ENCODE measurements at regions not wholly inside any gene's neighbourhood (a gene's known extent, or its start where the extent isn't known, plus 50 kb on each side); places are given as distances from the start of the nearest gene placed in this dataset.

DNA sequence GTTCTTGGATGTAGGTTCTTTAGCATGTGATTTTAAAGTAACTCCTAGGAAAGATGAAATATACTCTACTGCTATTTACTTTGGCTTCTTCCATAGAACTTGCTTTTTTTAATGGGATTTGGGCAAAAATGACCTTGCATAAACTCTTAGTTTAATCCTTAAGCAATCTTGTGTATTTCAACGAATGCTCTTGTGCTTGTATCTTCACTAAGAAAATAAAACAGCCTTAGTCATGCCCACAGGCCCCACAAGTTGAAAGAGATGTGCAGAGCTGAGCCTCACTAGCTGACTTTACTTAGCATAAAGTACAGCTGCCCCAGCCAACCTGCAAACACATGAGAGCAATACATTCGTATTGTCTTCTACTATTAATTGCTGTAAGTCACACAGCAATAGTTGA lies 1609.2 kb downstream of the STIM2 start:
- no peaks in the 10 kb centered on the region for H3K4me1 ChIP-seq (ENCODE audit: control insufficient read depth in 2 of 3, insufficient read depth in 2 of 3, low read depth in 1 of 3, low read length in 3 of 3)
- H3K9me3 ChIP-seq (ENCODE audit: control insufficient read depth in 2 of 3, insufficient read depth in 1 of 3, low read length in 3 of 3): no peaks in the 10 kb centered on the region
- no peak overlapping the region for H3K4me3 ChIP-seq (ENCODE audit: low read length in 3 of 3)
- DNase-seq (no peak), FAIRE-seq (no peak)
- TF ChIP-seq, protein P1, sequence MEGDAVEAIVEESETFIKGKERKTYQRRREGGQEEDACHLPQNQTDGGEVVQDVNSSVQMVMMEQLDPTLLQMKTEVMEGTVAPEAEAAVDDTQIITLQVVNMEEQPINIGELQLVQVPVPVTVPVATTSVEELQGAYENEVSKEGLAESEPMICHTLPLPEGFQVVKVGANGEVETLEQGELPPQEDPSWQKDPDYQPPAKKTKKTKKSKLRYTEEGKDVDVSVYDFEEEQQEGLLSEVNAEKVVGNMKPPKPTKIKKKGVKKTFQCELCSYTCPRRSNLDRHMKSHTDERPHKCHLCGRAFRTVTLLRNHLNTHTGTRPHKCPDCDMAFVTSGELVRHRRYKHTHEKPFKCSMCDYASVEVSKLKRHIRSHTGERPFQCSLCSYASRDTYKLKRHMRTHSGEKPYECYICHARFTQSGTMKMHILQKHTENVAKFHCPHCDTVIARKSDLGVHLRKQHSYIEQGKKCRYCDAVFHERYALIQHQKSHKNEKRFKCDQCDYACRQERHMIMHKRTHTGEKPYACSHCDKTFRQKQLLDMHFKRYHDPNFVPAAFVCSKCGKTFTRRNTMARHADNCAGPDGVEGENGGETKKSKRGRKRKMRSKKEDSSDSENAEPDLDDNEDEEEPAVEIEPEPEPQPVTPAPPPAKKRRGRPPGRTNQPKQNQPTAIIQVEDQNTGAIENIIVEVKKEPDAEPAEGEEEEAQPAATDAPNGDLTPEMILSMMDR (IDR thresholded peaks at IDR 0.05; ENCODE audit: borderline replicate concordance, extremely low read depth, insufficient read depth): no peak
- H3K9ac ChIP-seq (ENCODE audit: low read length in 3 of 3): no peak overlapping the region
- H3K36me3 ChIP-seq (ENCODE audit: control insufficient read depth in 2 of 3, insufficient read depth in 3 of 3, low read length in 3 of 3): no peaks in the 10 kb centered on the region
- H3K27ac ChIP-seq (ENCODE audit: low read depth in 2 of 2, low read length in 2 of 2): no peak overlapping the region
- intact Hi-C loops (cut with DNase I): no loop called here
- no peaks in the 10 kb centered on the region for H3K27me3 ChIP-seq (ENCODE audit: control insufficient read depth, insufficient read depth, low read length)

DNA sequence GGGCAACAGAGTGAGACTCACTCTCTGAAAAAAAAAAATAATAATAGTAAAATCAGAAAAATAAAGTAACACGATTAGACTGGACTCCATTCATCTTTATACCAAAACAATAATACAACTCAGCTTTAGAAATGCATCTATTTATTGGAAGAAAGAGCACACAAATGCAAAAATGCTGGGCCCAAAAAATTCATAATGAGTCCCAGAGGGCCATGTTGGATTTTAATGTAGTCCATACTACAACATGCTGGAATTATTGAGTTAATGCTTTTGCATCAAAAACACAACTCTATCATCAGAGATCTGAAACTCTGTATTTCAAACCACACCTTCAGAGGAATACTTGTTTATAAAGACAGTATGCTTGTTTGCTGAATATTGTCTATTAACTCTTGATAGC lies 1614.7 kb downstream of the STIM2 start:
- Histone ChIP-seq H3K4me3 (ENCODE audit: low read length in 3 of 3) (no peak overlapping the region), H3K9me3 (ENCODE audit: control insufficient read depth in 2 of 3, insufficient read depth in 1 of 3, low read length in 3 of 3) (no peaks in the 10 kb centered on the region)
- no peak for FAIRE-seq

DNA sequence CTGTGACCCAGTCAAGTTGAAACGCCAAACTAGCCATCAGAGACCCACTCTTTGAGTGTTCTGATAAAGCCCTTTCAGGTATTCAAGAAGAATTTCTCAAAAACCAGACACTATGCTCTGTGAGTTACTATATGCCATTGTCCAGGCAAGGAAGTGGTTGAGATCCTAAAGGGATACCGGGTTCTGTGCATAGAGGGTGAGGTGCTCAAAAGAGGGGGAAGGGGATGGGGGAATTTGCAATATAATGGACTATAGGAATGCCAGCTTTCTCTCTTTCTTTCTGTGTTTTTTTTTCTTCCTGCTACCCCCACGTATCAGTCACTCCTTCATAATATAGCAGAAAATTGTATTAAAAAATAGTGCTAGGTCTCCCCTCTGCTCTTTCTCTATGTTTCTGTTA lies 1619.0 kb downstream of the STIM2 start:
- Histone ChIP-seq H3K4me3 (ENCODE audit: low read length in 3 of 3) (no peak overlapping the region), H3K4me1 (ENCODE audit: control insufficient read depth in 2 of 3, insufficient read depth in 2 of 3, low read depth in 1 of 3, low read length in 3 of 3) (no peaks in the 10 kb centered on the region), H3K36me3 (ENCODE audit: control insufficient read depth in 2 of 3, insufficient read depth in 3 of 3, low read length in 3 of 3) (no peaks in the 10 kb centered on the region), H3K27me3 (ENCODE audit: control insufficient read depth, insufficient read depth, low read length) (no peaks in the 10 kb centered on the region), H3K27ac (ENCODE audit: low read depth in 2 of 2, low read length in 2 of 2) (no peak overlapping the region), H3K9ac (ENCODE audit: low read length in 3 of 3) (no peak overlapping the region), H3K9me3 (ENCODE audit: control insufficient read depth in 2 of 3, insufficient read depth in 1 of 3, low read length in 3 of 3) (no peaks in the 10 kb centered on the region)
- intact Hi-C loops (cut with DNase I): no loop called here
- DNase-seq (no peak), FAIRE-seq (no peak)
- TF ChIP-seq, protein P1 (IDR thresholded peaks at IDR 0.05; ENCODE audit: borderline replicate concordance, extremely low read depth, insufficient read depth): no peak

More for the DNA sequence above, 1614.7 kb downstream of the STIM2 start:
- Histone ChIP-seq H3K36me3 (ENCODE audit: control insufficient read depth in 2 of 3, insufficient read depth in 3 of 3, low read length in 3 of 3) (no peaks in the 10 kb centered on the region), H3K27ac (ENCODE audit: low read depth in 2 of 2, low read length in 2 of 2) (no peak overlapping the region), H3K27me3 (ENCODE audit: control insufficient read depth, insufficient read depth, low read length) (no peaks in the 10 kb centered on the region), H3K4me1 (ENCODE audit: control insufficient read depth in 2 of 3, insufficient read depth in 2 of 3, low read depth in 1 of 3, low read length in 3 of 3) (no peaks in the 10 kb centered on the region), H3K9ac (ENCODE audit: low read length in 3 of 3) (no peak overlapping the region)
- DNase-seq: no peak
- intact Hi-C loops (cut with DNase I): no loop called here
- TF ChIP-seq, protein P1 (IDR thresholded peaks at IDR 0.05; ENCODE audit: borderline replicate concordance, extremely low read depth, insufficient read depth): no peak

DNA sequence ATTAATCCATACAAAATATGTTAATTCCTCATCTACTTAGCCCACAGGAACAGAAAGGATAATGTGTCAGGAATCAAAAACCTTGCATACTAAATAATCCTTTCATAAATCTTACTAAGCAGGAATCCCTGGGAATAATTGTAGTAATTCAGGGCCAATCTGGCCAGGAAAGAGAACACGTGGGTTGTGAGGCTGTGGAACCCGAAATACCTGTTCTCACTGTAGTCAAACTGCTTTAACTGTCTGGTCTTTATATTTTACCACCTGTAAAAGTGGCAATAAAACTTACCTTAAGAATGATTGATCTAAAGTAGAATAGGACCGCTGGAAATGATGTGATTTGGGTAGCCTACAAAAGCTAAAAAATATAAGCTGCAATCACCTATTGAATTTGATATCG lies 1620.9 kb downstream of the STIM2 start:
- H3K36me3 ChIP-seq (ENCODE audit: control insufficient read depth in 2 of 3, insufficient read depth in 3 of 3, low read length in 3 of 3): no peaks in the 10 kb centered on the region
- H3K9me3 ChIP-seq (ENCODE audit: control insufficient read depth in 2 of 3, insufficient read depth in 1 of 3, low read length in 3 of 3): no peaks in the 10 kb centered on the region
- intact Hi-C loops (cut with DNase I): no loop called here
- no peak overlapping the region for H3K27ac ChIP-seq (ENCODE audit: low read depth in 2 of 2, low read length in 2 of 2)
- no peaks in the 10 kb centered on the region for H3K4me1 ChIP-seq (ENCODE audit: control insufficient read depth in 2 of 3, insufficient read depth in 2 of 3, low read depth in 1 of 3, low read length in 3 of 3)
- H3K27me3 ChIP-seq (ENCODE audit: control insufficient read depth, insufficient read depth, low read length): no peaks in the 10 kb centered on the region
- DNase-seq: peak in 3 of 5 donors; percentile 11 to 46 (median 46)
- FAIRE-seq: no peak
- TF ChIP-seq, protein P1 (IDR thresholded peaks at IDR 0.05; ENCODE audit: borderline replicate concordance, extremely low read depth, insufficient read depth): no peak
- no peak overlapping the region for H3K4me3 ChIP-seq (ENCODE audit: low read length in 3 of 3)
- no peak overlapping the region for H3K9ac ChIP-seq (ENCODE audit: low read length in 3 of 3)
